Common myeloid progenitor, CD34-positive (primary cell): ENCODE measurements at regions not wholly inside any gene's neighbourhood (a gene's known extent, or its start where the extent isn't known, plus 50 kb on each side); places are given as distances from the start of the nearest gene placed in this dataset.

Experiments used
- CTCF ChIA-PET: fragments of 350-600 bp; sonication (Branson Sonifier 250); formaldehyde crosslinking; loops from one replicate; lab custom pipeline; 2021; ENCODE audit warnings: antibody characterized with exemption; lab: Charles Lee
- POLR2A ChIA-PET: fragments of 350-600 bp; sonication (Branson Sonifier 250); formaldehyde crosslinking; loops from one replicate; lab custom pipeline; 2021; ENCODE audit warnings: antibody characterized with exemption; lab: Charles Lee
- DNase-seq, 3 donors: peaks; one replicate each; pipeline versions ENCODE4 v3.0.0 to v3.0.0-alpha.2; 2013
- H3K27ac ChIP-seq, 2 experiments: 1 replicate in 1 of 2; 2 replicates in 1 of 2; pipeline ENCODE4 v1.7.0; 2013; ENCODE audit warnings: inconsistent platforms in 2 of 2, low read length in 2 of 2, mild to moderate bottlenecking in 2 of 2, low read depth in 1 of 2, moderate library complexity in 1 of 2; ENCODE audit not compliant: severe bottlenecking in 2 of 2, insufficient read depth in 1 of 2, poor library complexity in 1 of 2
- H3K27me3 ChIP-seq, 5 experiments: replicated peaks in 2 of 5; 1 replicate in 3 of 5; 2 replicates in 2 of 5; pipeline versions ENCODE4 v1.6.1 to v1.7.0; 2013; ENCODE audit warnings: low read length in 4 of 5, mild to moderate bottlenecking in 2 of 5, moderate library complexity in 2 of 5, inconsistent platforms in 1 of 5; ENCODE audit not compliant: insufficient read depth in 5 of 5, control insufficient read depth in 4 of 5
- H3K36me3 ChIP-seq, 4 experiments: 1 replicate in 2 of 4; 2 replicates in 2 of 4; pipeline versions ENCODE4 v1.6.1 to v1.7.0; 2013; ENCODE audit warnings: low read length in 3 of 4, control low read depth in 1 of 4, mild to moderate bottlenecking in 1 of 4; ENCODE audit not compliant: control insufficient read depth in 4 of 4, insufficient read depth in 4 of 4
- H3K4me1 ChIP-seq, 4 experiments: 1 replicate in 3 of 4; 2 replicates in 1 of 4; pipeline versions ENCODE4 v1.6.1 to v1.7.1; 2013; ENCODE audit warnings: low read length in 3 of 4, mild to moderate bottlenecking in 3 of 4, control low read depth in 1 of 4, inconsistent platforms in 1 of 4, moderate library complexity in 1 of 4; ENCODE audit not compliant: control insufficient read depth in 4 of 4, insufficient read depth in 4 of 4; ENCODE audit errors: control extremely low read depth in 1 of 4
- H3K4me3 ChIP-seq, 7 experiments: 1 replicate in 4 of 7; 2 replicates in 3 of 7; pipeline versions ENCODE4 v1.5.1 to v1.7.0; 2013; ENCODE audit warnings: mild to moderate bottlenecking in 7 of 7, low read length in 6 of 7, moderate library complexity in 6 of 7, inconsistent platforms in 2 of 7, low read depth in 2 of 7, control low read depth in 1 of 7; ENCODE audit not compliant: insufficient read depth in 4 of 7, control insufficient read depth in 1 of 7; ENCODE audit errors: extremely low read depth in 1 of 7
- H3K9me3 ChIP-seq, 5 experiments: 1 replicate in 4 of 5; 2 replicates in 1 of 5; pipeline versions ENCODE4 v1.6.1 to v1.7.1; 2013; ENCODE audit warnings: low read length in 4 of 5, mild to moderate bottlenecking in 2 of 5, inconsistent platforms in 1 of 5, low read depth in 1 of 5, moderate library complexity in 1 of 5; ENCODE audit not compliant: control insufficient read depth in 4 of 5, insufficient read depth in 2 of 5; ENCODE audit errors: control extremely low read depth in 1 of 5
- WGBS: methylation state at CpG from one replicate; pipeline ENCODE4 v1.1.5; 2013; ENCODE audit not compliant: insufficient coverage; 5-methylcytosine and 5-hydroxymethylcytosine counted together

- no peaks in the 10 kb centered on the region for H3K36me3 ChIP-seq
- H3K4me1 ChIP-seq = no peaks in the 10 kb centered on the region
- POLR2A ChIA-PET = no interaction called here
- WGBS = 100% methylated on average over 1 of the region's 1 CpG
- H3K27me3 ChIP-seq = no peaks in the 10 kb centered on the region
- H3K27ac ChIP-seq = no peak overlapping the region
- no peaks in the 10 kb centered on the region for H3K9me3 ChIP-seq
- DNase-seq = no peak
- H3K4me3 ChIP-seq = no peak overlapping the region
- CTCF ChIA-PET = no interaction called here
Measured at GRCh38 chr5:63894690-63895089, 67.6 kb downstream of the HTR1A start.

DNA sequence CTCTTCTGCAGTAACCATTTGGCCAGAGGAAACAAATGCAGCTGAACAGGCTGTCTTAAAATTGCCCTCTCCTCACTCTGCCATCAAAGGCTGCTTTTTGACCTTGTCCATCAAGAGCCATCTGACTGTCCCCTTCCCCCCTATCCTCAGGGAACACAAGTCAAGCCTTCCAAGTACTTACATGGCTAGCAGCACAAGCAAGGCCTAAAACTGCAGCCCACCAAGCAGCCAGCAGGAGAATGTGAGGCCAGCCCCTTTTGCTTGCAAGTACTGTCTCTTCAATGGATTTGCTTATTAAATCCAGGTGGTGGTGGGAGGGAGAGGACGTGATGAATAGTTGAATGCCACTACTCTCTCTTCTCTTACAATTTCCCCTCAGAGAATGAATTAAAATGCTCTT is 83.5 kb downstream of the HTR1A start:
- H3K9me3 ChIP-seq = no peaks in the 10 kb centered on the region
- POLR2A ChIA-PET = no interaction called here
- no peak overlapping the region for H3K4me3 ChIP-seq
- no peaks in the 10 kb centered on the region for H3K27me3 ChIP-seq
- H3K36me3 ChIP-seq = no peaks in the 10 kb centered on the region
- no peak for DNase-seq
- no CpG with 5 or more reads among the region's 1 CpG for WGBS
- no peaks in the 10 kb centered on the region for H3K4me1 ChIP-seq
- CTCF ChIA-PET = no interaction called here
- no peak overlapping the region for H3K27ac ChIP-seq

GRCh38 chr5:63877961-63878360 is 84.3 kb downstream of the HTR1A start:
- H3K4me3 ChIP-seq = no peak overlapping the region
- CTCF ChIA-PET = no interaction called here
- no peak for DNase-seq
- no peaks in the 10 kb centered on the region for H3K27me3 ChIP-seq
- H3K36me3 ChIP-seq = no peaks in the 10 kb centered on the region
- no peaks in the 10 kb centered on the region for H3K9me3 ChIP-seq
- POLR2A ChIA-PET = no interaction called here
- no peaks in the 10 kb centered on the region for H3K4me1 ChIP-seq
- no peak overlapping the region for H3K27ac ChIP-seq
- 91% methylated on average over 2 of the region's 2 CpGs for WGBS

GRCh38 chr5:63860379-63860778 is 101.9 kb downstream of the HTR1A start:
- peak in 2 of 3 donors; percentile 1 to 2 for DNase-seq
- Histone ChIP-seq H3K4me1 (no peaks in the 10 kb centered on the region), H3K27me3 (no peaks in the 10 kb centered on the region), H3K9me3 (peaks cover 0 to 12% (median 7%) of the 10 kb centered on the region in 5 experiments), H3K36me3 (no peaks in the 10 kb centered on the region), H3K27ac (no peak overlapping the region), H3K4me3 (no peak overlapping the region)
- WGBS = no CpG with 5 or more reads among the region's 1 CpG
- POLR2A ChIA-PET = no interaction called here
- CTCF ChIA-PET = no interaction called here

DNA sequence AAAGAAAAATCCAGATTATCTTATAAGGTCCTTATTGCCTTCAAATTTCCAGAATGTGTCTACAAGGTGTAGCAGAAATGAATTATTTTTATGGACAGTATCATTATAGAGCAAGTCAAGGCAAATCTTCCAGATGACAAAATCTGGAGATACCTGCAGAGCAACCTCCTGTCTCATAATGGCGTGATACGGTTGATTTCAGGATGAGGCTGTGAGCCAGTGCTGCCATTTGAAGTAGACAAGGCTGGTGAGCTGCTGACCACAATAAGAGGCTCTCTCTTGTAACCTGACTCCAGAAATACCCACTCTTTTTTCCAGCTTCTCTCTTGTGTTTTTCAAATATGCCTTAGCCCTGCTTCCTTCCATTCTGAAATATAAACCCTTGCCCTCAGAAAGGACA is 108.2 kb downstream of the HTR1A start:
- ChIA-PET CTCF (no interaction called here), POLR2A (no interaction called here)
- H3K9me3 ChIP-seq = peaks cover 0 to 3% (median 0%) of the 10 kb centered on the region in 5 experiments
- no peaks in the 10 kb centered on the region for H3K4me1 ChIP-seq
- no peak overlapping the region for H3K27ac ChIP-seq
- DNase-seq = no peak
- H3K36me3 ChIP-seq = no peaks in the 10 kb centered on the region
- no peaks in the 10 kb centered on the region for H3K27me3 ChIP-seq
- WGBS = 89% methylated on average over 2 of the region's 2 CpGs
- no peak overlapping the region for H3K4me3 ChIP-seq

- Histone ChIP-seq H3K27me3 (no peaks in the 10 kb centered on the region), H3K36me3 (no peaks in the 10 kb centered on the region), H3K9me3 (no peaks in the 10 kb centered on the region), H3K4me1 (no peaks in the 10 kb centered on the region), H3K27ac (no peak overlapping the region), H3K4me3 (no peak overlapping the region)
- ChIA-PET POLR2A (no interaction called here), CTCF (no interaction called here)
- WGBS = 97% methylated on average over 3 of the region's 4 CpGs
- no peak for DNase-seq
Measured at GRCh38 chr5:63843190-63843589, 119.1 kb downstream of the HTR1A start.

GRCh38 chr5:63837437-63837836 is 124.8 kb downstream of the HTR1A start:
- ChIA-PET POLR2A (no interaction called here), CTCF (no interaction called here)
- no peaks in the 10 kb centered on the region for H3K36me3 ChIP-seq
- 60% methylated on average over 1 of the region's 3 CpGs for WGBS
- no peaks in the 10 kb centered on the region for H3K9me3 ChIP-seq
- no peaks in the 10 kb centered on the region for H3K27me3 ChIP-seq
- no peak overlapping the region for H3K27ac ChIP-seq
- no peak overlapping the region for H3K4me3 ChIP-seq
- DNase-seq = no peak
- no peaks in the 10 kb centered on the region for H3K4me1 ChIP-seq
